HG02642 (cell line): ENCODE measurements at regions not wholly inside any gene's neighbourhood (a gene's known extent, or its start where the extent isn't known, plus 50 kb on each side); places are given as distances from the start of the nearest gene placed in this dataset.

Experiments
- ATAC-seq: cut with Tn5 transposase; IDR thresholded peaks from one replicate; pipeline ENCODE4 v1.9.1; 2021; ENCODE audit warnings: mild to moderate bottlenecking; ENCODE audit not compliant: unreplicated experiment, poor library complexity

DNA sequence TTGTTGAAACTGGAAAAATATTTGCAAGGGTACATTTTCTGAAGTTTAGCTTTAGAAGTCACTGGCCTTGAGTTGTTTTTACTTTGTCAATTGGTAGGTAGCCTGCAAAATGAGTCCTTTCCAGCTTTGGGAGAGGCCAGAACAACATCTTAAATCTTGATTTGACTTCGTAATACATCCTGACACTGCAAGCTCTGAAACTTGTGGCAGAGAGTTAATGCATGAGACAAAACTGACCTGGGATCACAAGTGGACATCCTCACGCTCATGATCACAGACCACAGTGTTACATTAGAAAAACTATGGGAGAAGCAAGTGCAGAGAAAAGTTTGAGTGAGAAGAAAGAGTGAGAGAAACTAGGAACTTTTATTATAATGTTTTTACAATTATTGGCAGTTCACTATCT is 550.9 kb downstream of the USP25 start:
- no peak for ATAC-seq

DNA sequence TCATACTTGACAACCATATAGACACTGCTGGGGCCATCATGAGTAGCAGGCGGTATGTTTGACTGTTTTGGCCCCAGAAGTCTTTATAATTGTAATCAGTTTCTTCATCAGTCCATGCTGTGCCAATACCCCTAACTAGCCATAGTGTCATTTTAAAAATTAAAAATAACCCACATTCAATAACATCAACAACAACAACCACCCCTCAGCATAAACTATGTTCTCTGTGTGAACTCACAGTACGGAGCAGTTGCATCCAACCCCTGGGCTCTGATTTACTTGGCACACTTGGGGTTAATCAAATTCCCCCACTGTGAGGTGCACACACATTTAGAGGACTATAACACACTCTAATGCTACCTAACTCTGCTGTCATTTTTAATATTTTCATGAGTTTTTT is 553.7 kb downstream of the USP25 start:
- ATAC-seq: no peak

DNA sequence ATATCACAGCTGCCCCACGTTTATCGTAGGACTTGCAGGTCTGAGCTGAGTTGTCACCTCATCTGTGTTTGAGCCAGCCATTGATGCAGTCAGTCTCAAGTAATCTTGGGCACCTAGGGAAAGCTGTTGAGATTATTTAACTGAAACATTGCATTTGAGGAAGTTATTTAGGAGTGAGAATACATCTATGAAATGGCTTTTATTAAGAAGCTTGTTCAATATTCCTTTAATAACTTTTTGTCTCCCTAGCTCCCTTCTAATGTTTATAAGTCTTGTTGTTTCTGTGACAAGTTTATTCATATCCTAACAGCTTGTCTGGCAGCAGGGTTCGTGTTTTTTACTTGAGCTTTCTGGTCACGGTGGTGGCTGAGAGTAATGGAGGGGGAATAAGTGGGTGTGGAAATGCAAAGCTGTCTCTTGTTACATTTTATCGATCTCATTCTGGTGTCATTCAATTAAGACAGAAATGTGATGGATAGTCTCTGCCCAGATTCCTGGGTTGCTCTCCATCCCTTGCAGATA is 555.9 kb downstream of the USP25 start:
- ATAC-seq: no peak

DNA sequence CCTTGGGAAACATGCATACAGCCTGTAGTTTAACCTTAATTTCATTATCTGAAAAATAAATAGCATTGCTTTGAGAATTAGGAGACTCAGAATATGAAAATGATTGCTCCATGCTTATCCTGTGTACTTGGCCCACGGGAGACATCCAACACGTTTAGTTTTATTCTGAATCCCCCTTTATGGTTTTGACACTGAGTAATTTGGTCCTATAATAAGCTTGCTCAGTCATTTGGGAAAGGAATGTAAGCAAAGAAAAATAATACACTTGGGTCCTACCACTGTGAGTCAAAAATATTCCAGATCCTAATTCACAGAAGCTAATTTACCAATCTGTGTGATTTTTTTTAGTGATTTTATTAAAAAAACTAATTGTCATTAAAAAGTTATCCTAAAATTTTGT is 557.3 kb downstream of the USP25 start:
- ATAC-seq: no peak

DNA sequence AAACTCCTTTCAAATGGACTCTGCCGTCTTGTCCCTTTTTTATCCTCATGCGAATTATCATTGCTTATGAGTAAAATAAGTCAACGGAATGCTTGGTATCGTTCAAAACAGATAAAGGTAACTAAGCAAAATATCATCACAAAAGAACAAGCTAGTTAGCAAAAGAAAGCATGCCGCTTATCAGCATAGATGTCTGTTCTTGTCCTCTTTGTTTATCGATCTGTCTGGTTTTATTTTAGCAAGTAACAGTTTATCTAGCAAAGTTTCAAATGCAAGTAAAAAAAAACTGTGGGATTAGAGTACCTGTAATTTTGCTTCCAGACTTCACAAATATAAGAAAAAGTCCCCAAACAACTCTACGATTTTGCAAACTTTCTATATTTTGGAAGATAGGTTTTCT is 561.5 kb downstream of the USP25 start:
- ATAC-seq: no peak

DNA sequence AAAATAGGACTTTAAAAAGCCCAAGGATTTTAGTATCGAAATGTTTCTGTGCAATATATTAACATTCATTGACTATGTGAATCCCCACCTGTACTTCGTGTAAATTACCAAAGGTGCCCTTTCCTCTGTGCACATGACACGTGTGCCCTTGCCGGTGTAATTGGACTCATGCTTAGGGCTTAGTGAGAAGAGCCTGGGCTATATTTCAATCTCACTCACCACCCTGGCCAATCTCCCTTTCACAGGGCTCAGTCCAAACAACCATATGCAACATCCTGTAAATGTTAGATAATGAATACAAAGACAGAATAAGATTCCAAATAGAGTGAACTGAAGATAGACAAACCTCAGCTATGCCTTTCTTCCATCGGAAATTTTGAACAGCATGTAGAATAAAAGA is 564.3 kb downstream of the USP25 start:
- ATAC-seq: no peak

DNA sequence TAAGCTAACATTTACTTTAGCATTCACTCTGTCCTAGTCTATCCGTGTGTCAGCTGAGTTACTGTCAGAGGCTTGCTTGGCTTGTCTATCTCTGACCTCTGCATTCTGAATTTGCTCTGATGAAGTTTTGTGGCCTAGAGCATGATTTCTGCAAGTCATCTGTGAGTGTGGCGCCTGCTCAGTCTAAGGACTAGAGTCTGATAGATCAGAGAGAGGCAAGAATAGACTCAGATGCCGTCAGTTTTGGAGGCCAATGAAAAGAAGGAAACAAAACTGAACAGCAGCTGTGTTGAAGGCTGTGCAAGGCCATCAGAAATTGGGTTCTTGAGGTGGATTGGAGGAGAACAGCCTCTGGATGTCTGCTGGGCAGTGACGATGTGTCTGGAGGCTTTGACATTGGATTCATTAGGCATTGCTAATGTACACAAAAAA is 573.1 kb downstream of the USP25 start:
- ATAC-seq: no peak

DNA sequence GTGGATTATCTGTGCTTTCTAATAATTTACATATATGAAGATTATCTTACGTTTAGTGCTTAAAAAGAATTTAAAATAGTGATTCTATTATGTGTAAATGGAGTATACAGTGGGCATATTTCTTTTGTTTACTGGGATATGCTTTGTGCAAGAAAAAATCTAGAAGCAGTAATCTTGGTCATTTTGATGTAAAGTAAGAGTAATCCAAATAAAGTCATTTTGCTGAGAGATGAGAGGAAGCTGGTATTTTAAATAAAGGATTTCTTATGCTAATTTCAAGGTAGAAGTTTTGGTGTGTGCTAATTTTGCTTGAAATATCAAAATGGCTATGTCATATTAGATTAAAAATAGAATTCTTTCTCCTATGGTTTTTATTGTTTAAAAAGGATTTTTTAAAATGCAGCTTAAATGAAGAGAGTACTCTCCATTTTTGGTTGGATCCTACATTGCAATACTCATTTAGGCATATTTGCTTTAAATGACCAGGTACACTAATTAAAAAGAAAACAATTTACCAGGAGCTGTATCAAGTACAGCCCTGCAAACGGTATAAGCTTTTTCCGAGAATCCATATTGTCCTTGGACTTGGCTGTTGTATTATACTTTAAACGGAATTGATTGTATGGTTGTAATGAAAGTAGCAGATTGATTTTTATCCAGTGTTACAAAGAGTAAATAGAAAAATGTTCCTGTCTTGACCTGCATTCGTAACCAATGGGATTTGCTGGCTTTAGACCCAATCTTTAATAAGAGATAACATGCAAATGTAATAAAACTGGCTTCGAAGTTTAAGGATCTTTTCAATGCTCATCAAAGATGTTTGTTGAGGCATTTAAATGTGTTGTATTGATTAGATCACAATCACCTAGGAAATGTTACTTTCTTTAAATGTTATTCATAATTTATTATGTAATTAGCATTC is 574.7 kb downstream of the USP25 start:
- no peak for ATAC-seq

DNA sequence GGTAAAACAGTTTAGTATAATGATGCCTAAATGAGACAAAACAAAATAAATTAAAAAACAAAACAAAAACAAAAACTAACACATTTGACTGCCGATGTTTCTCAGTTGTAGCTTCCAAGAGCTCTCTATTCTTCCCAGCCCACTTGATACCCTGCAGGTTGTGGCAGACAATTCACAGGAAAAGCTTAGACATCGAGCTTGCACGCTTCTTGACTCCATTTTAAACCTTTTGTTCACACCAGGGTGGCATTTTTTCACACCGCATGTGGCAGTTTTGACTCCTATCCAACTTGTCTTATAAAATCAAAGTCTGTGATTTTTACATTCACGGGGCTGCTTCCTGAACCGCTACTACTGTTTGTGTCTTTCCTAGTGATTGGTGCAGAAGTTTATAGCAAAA is 575.9 kb downstream of the USP25 start:
- no peak for ATAC-seq

DNA sequence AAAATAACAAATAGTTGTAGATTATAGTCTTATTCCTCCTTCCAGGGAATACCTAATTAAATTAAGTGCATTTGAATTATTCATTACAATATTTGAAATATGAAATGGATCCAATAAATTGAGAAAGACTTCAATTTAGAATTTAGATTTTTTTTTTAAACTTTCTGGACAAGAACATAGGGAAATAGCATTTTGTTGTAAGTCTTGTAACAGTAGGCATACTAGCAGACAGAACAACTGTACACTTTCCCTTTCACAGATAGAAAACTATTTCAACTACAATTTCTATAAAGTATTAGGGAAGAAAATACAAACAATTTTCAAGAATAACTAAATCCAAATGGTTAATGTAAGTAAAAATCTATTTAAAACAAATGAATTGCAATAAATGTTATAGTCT is 577.5 kb downstream of the USP25 start:
- ATAC-seq: no peak

DNA sequence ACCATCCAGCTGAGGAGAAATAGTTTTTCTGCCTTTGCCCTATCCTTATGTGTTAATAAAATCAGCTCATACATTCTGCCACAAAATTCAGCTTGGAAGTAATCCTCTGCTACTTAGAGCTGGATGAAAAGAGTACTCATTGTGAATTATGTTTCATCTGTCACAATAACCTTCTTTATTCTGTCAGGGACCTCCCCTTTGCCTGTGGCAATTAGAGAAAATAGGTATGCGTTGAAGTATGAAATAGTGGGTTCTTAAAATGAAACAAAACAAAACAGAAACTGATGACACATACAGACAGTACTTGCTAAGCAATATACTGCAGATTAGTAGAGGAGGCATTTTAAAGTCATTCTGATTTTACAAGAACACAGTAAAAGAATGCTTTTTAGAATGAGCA is 578.5 kb downstream of the USP25 start:
- no peak for ATAC-seq

DNA sequence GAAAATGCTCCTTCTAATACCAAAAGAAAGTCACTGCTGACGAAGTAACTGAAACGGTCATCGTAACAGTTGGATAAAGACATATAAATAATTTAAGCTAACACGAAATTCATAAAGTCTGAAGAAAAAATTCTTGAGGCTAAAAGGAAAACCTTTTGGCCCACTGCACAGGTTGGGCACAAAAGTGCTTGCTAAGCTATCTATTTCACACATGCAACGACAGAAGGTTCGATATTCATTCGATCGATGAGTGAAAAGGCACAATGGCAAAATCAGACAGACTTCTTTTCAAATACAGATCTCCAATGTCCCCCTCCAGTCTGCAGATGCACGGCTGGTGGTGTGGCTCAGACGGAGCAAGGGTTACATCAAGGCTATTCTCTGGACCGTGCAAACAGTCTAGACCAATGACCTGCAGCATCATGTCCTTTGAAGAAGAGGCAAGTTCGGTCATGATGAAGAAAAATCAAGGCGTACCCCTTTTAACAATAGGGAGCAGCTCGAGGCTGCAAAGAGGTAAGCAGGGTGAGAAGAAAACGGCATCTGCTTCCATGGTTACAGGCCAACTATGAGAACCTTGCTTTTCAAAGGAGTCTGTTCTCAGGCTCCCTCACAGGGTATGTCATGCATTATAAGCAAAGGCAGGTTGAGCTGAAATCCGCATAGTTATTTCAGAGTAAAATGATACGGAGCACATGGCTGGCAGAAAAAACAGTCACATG is 579.6 kb downstream of the USP25 start:
- ATAC-seq: no peak

DNA sequence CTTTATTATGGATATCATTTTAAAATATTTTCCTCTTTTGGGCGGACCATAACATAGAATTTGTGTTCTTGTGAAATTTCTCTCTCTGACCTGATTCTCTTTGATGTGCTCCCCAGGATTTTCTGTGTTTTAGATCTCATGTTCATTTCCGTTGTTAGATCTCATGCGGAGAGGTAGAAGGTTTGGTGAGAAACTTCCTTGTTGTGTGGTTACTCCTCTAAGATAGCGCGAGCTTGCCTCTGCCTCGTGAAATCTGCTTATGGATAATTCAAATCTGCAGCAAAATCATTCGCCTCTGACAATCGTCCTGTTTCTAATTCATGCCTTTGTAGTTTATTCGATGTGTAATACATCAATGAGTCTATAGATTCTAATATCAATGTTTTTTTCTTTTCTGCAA is 580.4 kb downstream of the USP25 start:
- no peak for ATAC-seq

DNA sequence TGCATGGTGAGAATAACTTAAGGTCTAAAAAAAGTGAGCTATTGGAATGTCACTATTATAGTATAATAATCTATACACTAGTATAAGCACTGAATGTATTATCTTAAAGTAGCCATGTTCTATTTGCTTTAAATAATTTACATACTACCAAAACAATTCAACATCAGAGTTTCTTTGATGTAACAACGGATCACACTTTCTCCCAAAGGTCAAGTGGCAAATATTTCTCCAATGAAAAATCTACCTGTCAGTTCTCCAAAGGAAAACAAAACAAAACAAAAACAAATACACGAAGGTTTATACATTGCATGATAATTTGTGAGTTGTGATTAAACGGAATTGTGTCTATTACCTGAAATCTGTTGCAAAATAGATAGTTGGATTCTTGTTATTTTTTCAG is 581.4 kb downstream of the USP25 start:
- no peak for ATAC-seq

DNA sequence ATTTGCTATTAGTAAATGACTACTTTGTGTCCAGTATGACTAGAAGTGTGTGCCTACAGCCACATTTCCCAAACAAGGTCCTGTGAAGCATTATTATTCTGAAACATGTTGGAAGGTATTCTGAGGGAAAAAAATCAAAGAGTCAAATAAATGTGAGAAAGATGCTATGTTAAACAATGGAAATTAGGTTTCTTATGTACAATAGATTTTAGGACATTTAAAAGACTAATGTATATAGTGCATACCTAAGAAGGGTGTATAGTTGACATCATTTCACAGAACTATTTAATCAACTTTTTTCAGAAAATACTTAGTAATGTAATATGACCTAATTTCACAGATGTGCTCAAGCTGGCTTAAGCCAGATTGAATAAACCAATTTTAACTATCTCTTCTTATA is 582.5 kb downstream of the USP25 start:
- no peak for ATAC-seq

DNA sequence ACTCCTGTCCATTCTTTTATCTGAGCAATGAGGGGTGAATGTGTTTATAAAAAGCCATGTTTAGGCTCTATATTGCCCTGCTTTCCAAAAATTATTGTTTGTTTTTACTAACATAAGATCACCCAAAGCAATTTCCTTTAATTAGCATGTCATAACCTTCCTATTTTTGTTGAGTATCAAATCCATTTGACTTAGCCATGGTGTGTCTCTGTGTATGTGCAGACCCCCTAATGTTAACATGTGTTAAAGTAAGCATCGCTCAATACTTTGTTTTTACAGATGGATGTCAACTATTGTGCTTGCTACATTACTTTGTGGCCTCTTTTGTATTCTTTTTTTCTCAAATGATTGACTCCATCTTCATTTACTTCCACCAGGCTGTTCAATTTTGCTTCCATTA is 585.4 kb downstream of the USP25 start:
- ATAC-seq: no peak

DNA sequence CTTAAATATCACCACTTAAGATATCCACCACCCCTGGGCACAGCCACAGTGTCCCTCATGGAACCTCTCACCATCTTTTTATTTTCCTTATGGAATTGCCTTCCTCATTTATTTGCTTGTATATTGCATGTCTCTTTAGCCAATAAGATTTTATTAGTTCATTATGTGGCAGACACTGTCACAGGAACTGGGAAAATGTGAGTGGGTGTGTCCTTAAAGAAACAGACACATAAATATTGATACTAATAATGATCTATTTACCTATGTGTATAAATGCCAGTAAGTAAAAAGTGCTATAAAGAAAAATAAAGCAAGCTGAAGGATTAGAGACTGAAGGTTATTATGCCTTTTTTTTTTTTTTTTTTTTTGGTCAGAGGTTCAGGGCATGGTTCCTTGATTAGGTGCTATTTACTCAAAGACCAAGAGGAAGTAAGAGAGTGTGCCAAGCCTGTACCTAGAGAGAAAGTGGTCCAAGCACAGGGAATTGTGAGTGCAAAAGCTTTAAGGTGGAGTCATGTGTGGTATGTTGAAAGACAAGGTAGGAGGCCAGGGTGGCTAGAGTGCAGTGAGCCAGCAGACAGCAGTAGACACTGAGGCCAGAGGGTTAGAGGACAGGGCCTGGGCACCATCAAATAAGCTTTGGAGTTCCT is 589.0 kb downstream of the USP25 start:
- ATAC-seq: no peak

DNA sequence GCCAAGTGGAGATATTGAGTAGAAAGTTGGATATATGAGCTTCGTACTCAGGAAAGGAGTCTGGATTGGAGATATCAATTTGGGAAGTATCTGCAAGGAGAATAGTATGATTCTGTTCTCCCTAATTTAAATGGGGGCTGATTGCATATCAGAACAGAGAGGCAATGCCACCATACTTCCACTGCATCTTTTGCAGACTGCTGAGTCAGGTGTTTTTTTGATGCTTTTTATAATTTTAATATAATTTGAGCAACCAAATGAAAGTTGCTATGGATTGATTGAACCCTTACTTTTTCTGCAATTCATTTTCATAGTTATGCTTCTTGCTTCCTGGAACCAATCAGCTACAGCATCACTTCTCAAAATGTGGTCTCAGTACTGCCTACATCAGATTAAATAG is 590.3 kb downstream of the USP25 start:
- no peak for ATAC-seq

DNA sequence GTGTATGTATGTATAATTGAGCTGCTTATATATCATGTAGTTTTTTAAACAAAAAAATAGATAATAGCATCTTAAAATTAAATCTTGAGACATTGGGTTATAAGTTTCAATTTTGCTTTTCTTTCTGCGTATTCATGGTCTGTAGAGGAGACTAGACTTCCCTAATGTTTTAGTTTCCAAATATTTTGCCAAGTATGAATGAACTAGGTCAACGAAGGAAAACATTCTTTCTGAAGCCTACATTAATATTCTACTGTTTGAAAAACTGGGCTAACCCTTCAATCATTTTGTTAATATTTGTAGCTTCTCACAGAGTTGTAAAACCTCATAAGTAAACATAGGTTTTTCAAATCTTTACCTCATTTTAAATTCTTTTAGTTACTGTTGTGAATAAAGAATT is 592.7 kb downstream of the USP25 start:
- ATAC-seq: no peak

DNA sequence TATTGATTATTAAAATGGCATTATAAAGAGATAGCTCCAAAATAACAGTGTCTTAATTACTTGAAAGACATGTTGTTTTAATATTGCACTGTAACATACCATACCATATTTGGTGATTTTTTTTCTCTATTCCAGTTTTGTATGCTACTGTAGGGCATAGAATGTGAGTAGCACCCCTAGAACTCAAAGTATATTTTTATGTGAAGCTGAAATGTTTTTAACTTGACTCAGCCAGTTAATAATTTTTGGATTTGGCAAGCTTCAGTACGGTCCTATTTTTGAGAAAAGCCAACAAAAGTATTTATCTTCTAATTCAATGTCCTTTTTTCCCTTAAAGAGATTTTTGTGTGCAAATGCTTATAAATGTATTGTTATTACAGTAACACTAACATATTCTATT is 593.8 kb downstream of the USP25 start:
- no peak for ATAC-seq

DNA sequence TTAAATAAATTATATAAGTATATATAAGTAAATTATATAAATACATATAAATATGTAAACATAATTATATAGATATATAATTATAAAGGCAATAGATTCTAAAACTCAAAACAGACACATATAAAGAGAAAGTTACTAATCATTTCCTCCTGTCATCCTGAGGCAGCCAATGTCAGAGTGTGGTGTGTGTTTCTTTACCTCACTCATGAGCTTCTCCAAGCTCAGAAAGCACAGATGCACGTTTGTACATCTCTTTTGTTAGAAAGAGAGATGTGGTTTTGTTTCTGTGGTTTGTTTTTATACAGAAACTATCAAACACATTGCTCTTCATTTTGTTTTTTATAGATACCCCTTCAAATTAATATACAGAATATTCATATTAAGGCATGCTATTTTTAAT is 594.8 kb downstream of the USP25 start:
- no peak for ATAC-seq
